MM.1S (cell line): ENCODE measurements at regions not wholly inside any gene's neighbourhood (a gene's known extent, or its start where the extent isn't known, plus 50 kb on each side); places are given as distances from the start of the nearest gene placed in this dataset.

Source experiments
- CTCF ChIP-seq: fragments of 300-600 bp; sonication (generic); IDR thresholded peaks from 2 replicates; pipeline ENCODE4 v1.5.1; 2016; ENCODE audit warnings: antibody characterized with exemption, low read length, mixed read lengths
- EZH2phosphoT487 ChIP-seq: fragments of 300-600 bp; sonication (generic); IDR thresholded peaks from 2 replicates; pipeline ENCODE4 v1.6.1; 2018; ENCODE audit warnings: antibody characterized with exemption, low read length

GRCh38 chr7:41445432-41445831 lies 257.5 kb downstream of the INHBA start:
- TF ChIP-seq CTCF, result no peak
- TF ChIP-seq EZH2phosphoT487, result no peak
